ENCODE measurements at regions not wholly inside any gene's neighbourhood (a gene's known extent, or its start where the extent isn't known, plus 50 kb on each side); places are given as distances from the start of the nearest gene placed in this dataset.

- BruUV-seq (replicated peaks) = no TSS peak
- CTCF ChIA-PET = interaction anchor here (0.5 to 3.9 kb wide), 41 partner anchors 9 to 1864 kb away, joined by 3 to 62 read pairs (median 4); partner anchors contain the start of gene TRIB2
Observed at GRCh38 chr2:13006829-13007717, 290.3 kb downstream of the TRIB2 start.

More at GRCh38 chr2:13006829-13007717, 290.3 kb downstream of the TRIB2 start:
- ATAC-seq (peak; percentile 93), DNase-seq (ENCODE audit: low read depth, low spot score) (no peak), FAIRE-seq (peak; percentile 86)
- Histone ChIP-seq H3K27ac (ENCODE audit: control insufficient read depth, insufficient read depth) (no peak overlapping the region), H3K9me3 (replicated peaks; ENCODE audit: control insufficient read depth, insufficient read depth, low read length) (no peaks in the 10 kb centered on the region), H2AFZ (ENCODE audit: control insufficient read depth, low read depth, low read length) (no peak overlapping the region), H3K4me1 (ENCODE audit: control insufficient read depth, insufficient read depth, low read length) (no peaks in the 10 kb centered on the region), H3K27me3 (replicated peaks in 1 of 2; ENCODE audit: control insufficient read depth in 2 of 2, insufficient read depth in 2 of 2, low read length in 1 of 2) (no peaks in the 10 kb centered on the region; a peak in 1 of 4 replicates), H3K4me3 (no peak overlapping the region), H4K20me1 (ENCODE audit: control insufficient read depth, insufficient read depth) (no peaks in the 10 kb centered on the region), H3K36me3 (ENCODE audit: control insufficient read depth in 2 of 2, insufficient read depth in 2 of 2, low read length in 1 of 2) (no peaks in the 10 kb centered on the region), H3K4me2 (ENCODE audit: control insufficient read depth, insufficient read depth) (no peak overlapping the region), H3K79me2 (ENCODE audit: control insufficient read depth, insufficient read depth, low read length) (no peaks in the 10 kb centered on the region), H3K9ac (ENCODE audit: control insufficient read depth, insufficient read depth, low read length) (no peak overlapping the region)
- WGBS (ENCODE audit: insufficient coverage, insufficient replicate concordance, low lambda C conversion rate, missing lambda C conversion rate) = 31% methylated on average over 16 of the region's 16 CpGs
- POLR2A ChIA-PET = no interaction called here
- intact Hi-C loops (cut with micrococcal nuclease; ENCODE audit: unreplicated experiment) = loop anchor here (1.0 to 10.0 kb wide), 3 partner anchors 290 to 1312 kb away; partner anchors contain the start of gene TRIB2
- TF ChIP-seq RAD21 (IDR thresholded peaks at IDR 0.05; ENCODE audit: insufficient read depth, low read depth, low read length) (peak; percentile 75), TCF12 (IDR thresholded peaks at IDR 0.05; ENCODE audit: low read depth, low read length) (no peak), CTCF (IDR thresholded peaks at IDR 0.05 in 2 of 3, conservative IDR thresholded peaks at IDR 0.05 in 1 of 3; ENCODE audit: control insufficient read depth in 2 of 3, extremely low read depth in 1 of 3, insufficient read depth in 1 of 3, low read depth in 3 of 3, low read length in 3 of 3) (peak; percentile 65 to 78 (median 69)), SMC3 (IDR thresholded peaks at IDR 0.05; ENCODE audit: borderline replicate concordance, low read length) (peak; percentile 67)
- RAD21 ChIA-PET (ENCODE audit: unreplicated experiment) = interaction anchor here (0.7 to 2.8 kb wide), 13 partner anchors 15 to 1549 kb away, joined by 3 to 34 read pairs (median 3); partner anchors contain the start of gene TRIB2
- SMC1A ChIA-PET (ENCODE audit: uncharacterized antibody, unreplicated experiment) = interaction anchor here (0.7 to 3.8 kb wide), 21 partner anchors 10 to 1268 kb away, joined by 3 to 42 read pairs (median 4); partner anchors contain the start of gene TRIB2
- in situ Hi-C loops (cut with MboI) = loop anchor here (5.0 kb wide), 1 partner anchor 1180 kb away; no protein-coding TSS in a partner anchor
